ENCODE measurements at regions not wholly inside any gene's neighbourhood (a gene's known extent, or its start where the extent isn't known, plus 50 kb on each side); places are given as distances from the start of the nearest gene placed in this dataset.

DNA sequence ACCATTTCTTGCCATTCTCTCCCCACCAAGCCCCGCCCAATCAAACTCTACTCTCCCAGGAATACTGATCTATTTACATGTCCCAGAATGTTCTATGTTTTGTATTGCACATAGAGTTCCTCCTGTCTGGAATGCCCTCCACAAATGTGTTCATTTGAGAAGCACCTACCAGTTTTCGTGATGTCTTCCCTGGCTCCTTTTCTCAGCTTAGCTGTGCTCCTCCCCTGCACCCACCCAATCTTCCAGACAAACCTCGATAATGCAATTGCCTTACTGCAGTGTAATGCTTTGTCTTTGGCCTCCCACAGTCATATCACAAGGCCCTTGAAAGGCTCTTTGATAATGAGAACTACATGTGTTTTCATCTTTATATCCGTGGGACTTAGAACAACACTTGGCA, 214.5 kb upstream of the ANKRD55 start:
- H3K4ac ChIP-seq (ENCODE audit: low read depth, low read length) = no peak overlapping the region
- H3K36me3 Mint-ChIP-seq (ENCODE audit: insufficient read depth in 1 of 3, low read depth in 3 of 3) = no peaks in the 10 kb centered on the region
- no peak overlapping the region for H4K5ac ChIP-seq (ENCODE audit: insufficient read length, low read depth, low read length)
- no peak for DNase-seq
- no peaks in the 10 kb centered on the region for H3K79me1 ChIP-seq (ENCODE audit: insufficient read depth, low read depth, low read length, poor library complexity, severe bottlenecking)
- H3K27ac ChIP-seq (ENCODE audit: insufficient read length, low read depth, low read length) = no peak overlapping the region
- no peak overlapping the region for H3K4me3 Mint-ChIP-seq
- no peak overlapping the region for H2BK120ac ChIP-seq (ENCODE audit: low read depth, low read length, poor library complexity, severe bottlenecking)
- H3K27me3 Mint-ChIP-seq (ENCODE audit: low read depth) = peaks cover 2% of the 10 kb centered on the region; the same call in 1 of the 2 replicates
- no peaks in the 10 kb centered on the region for H3K27me3 ChIP-seq (ENCODE audit: insufficient read depth, low read length)
- no CpG with 5 or more reads among the region's 4 CpGs for WGBS (ENCODE audit: extremely low coverage, insufficient read length, low lambda C conversion rate)
- no peak overlapping the region for H3T11ph ChIP-seq (ENCODE audit: low read length)
- H4K20me1 ChIP-seq (ENCODE audit: control insufficient read depth, insufficient read depth, insufficient read length) = no peaks in the 10 kb centered on the region
- H4K91ac ChIP-seq (ENCODE audit: insufficient read length, low read depth, low read length) = no peak overlapping the region
- H2BK20ac ChIP-seq (ENCODE audit: low read depth, low read length, poor library complexity, severe bottlenecking) = no peak overlapping the region
- no peak overlapping the region for H4K8ac ChIP-seq (replicated peaks; ENCODE audit: insufficient read length, low read depth, low read length)
- H3K4me2 ChIP-seq (ENCODE audit: insufficient read depth, insufficient read length, low read length) = no peak overlapping the region
- H3K79me2 ChIP-seq (ENCODE audit: insufficient read depth, low read length) = no peaks in the 10 kb centered on the region
- no peak overlapping the region for H2AK5ac ChIP-seq (ENCODE audit: insufficient read length, low read length)
- H3K9ac ChIP-seq (ENCODE audit: extremely low read depth, insufficient read length, low read length) = no peak overlapping the region
- no peak overlapping the region for H2BK5ac ChIP-seq (ENCODE audit: insufficient read length, low read length)
- no peak for TF ChIP-seq CTCF (conservative IDR thresholded peaks at IDR 0.05)
- H3K4me1 ChIP-seq (ENCODE audit: insufficient read depth, low read length) = no peaks in the 10 kb centered on the region
- H3K14ac ChIP-seq (ENCODE audit: insufficient read depth, low read length) = no peak overlapping the region
- no peak overlapping the region for H3K27ac Mint-ChIP-seq
- no peaks in the 10 kb centered on the region for H3K9me3 Mint-ChIP-seq
- H3K9me3 ChIP-seq (ENCODE audit: control insufficient read depth, low read depth, low read length) = no peaks in the 10 kb centered on the region
- H2AFZ ChIP-seq (ENCODE audit: low read length) = no peak overlapping the region
- H3K23me2 ChIP-seq (ENCODE audit: insufficient read length, low read depth, low read length, poor library complexity, severe bottlenecking) = no peaks in the 10 kb centered on the region
- no peak overlapping the region for H2BK15ac ChIP-seq (ENCODE audit: low read depth, low read length)
- H3K23ac ChIP-seq (ENCODE audit: insufficient read length, low read depth, low read length) = no peak overlapping the region
- no peaks in the 10 kb centered on the region for H3K4me1 Mint-ChIP-seq
- H3K56ac ChIP-seq (ENCODE audit: insufficient read length, low read depth, low read length) = no peak overlapping the region
- H3K18ac ChIP-seq (ENCODE audit: insufficient read length, low read depth, low read length) = no peak overlapping the region
- no peak overlapping the region for H2BK12ac ChIP-seq (ENCODE audit: insufficient read length, low read depth, low read length)

Measured in H9 (cell line).